Mesendoderm (in vitro differentiated cells): ENCODE measurements at regions not wholly inside any gene's neighbourhood (a gene's known extent, or its start where the extent isn't known, plus 50 kb on each side); places are given as distances from the start of the nearest gene placed in this dataset.
"Not testable (repeated sequence)": the region's sequence is repeated elsewhere in the genome, so short reads cannot be mapped to it uniquely, and the experiment has no call there.

ENCODE experiments used
- DNase-seq: peaks from one replicate; pipeline ENCODE4 v3.0.0; 2013
- H2AK5ac ChIP-seq: 2 replicates; pipeline ENCODE4 v1.6.1; 2013; ENCODE audit warnings: low read length, inconsistent platforms
- H2BK120ac ChIP-seq: 2 replicates; pipeline ENCODE4 v1.6.1; 2013; ENCODE audit warnings: low read depth, mild to moderate bottlenecking, low read length, moderate library complexity, mixed read lengths
- H2BK15ac ChIP-seq: replicated peaks from 2 replicates; pipeline ENCODE4 v1.6.1; 2013; ENCODE audit warnings: low read depth, mild to moderate bottlenecking, moderate library complexity
- H2BK5ac ChIP-seq: 2 replicates; pipeline ENCODE4 v1.6.1; 2013; ENCODE audit warnings: low read length, inconsistent platforms
- H3K18ac ChIP-seq: 2 replicates; pipeline ENCODE4 v1.6.1; 2013; ENCODE audit warnings: mild to moderate bottlenecking, low read length, mixed read lengths
- H3K23ac ChIP-seq: one replicate; pipeline ENCODE4 v1.6.1; 2013; ENCODE audit warnings: low read length
- H3K27ac ChIP-seq: 2 replicates; pipeline ENCODE4 v1.5.1; 2013; ENCODE audit warnings: low read depth, mild to moderate bottlenecking, inconsistent platforms, low read length, moderate library complexity
- H3K27me3 ChIP-seq: 2 replicates; pipeline ENCODE4 v1.6.1; 2013; ENCODE audit warnings: low read length, control low read depth, mild to moderate bottlenecking, inconsistent platforms; ENCODE audit not compliant: insufficient read depth, poor library complexity
- H3K36me3 ChIP-seq: 2 replicates; pipeline ENCODE4 v1.6.1; 2013; ENCODE audit warnings: low read length, inconsistent platforms; ENCODE audit not compliant: control insufficient read depth, insufficient read depth
- H3K4ac ChIP-seq: one replicate; pipeline ENCODE4 v1.6.1; 2013; ENCODE audit warnings: low read depth, mild to moderate bottlenecking, low read length, moderate library complexity
- H3K4me1 ChIP-seq: 2 replicates; pipeline ENCODE4 v1.6.1; 2013; ENCODE audit warnings: low read depth, low read length, inconsistent platforms; ENCODE audit not compliant: control insufficient read depth
- H3K4me2 ChIP-seq: 2 replicates; pipeline ENCODE4 v1.6.1; 2013; ENCODE audit warnings: low read length
- H3K4me3 ChIP-seq: 2 replicates; pipeline ENCODE4 v1.5.1; 2013; ENCODE audit warnings: mild to moderate bottlenecking, low read length
- H3K56ac ChIP-seq: one replicate; pipeline ENCODE4 v1.6.1; 2013; ENCODE audit warnings: low read length
- H3K79me1 ChIP-seq: 2 replicates; pipeline ENCODE4 v1.6.1; 2013; ENCODE audit warnings: low read length, inconsistent platforms
- H3K79me2 ChIP-seq: 2 replicates; pipeline ENCODE4 v1.6.1; 2013; ENCODE audit warnings: mild to moderate bottlenecking, low read length; ENCODE audit not compliant: control insufficient read depth, insufficient read depth
- H3K9ac ChIP-seq: 2 replicates; pipeline ENCODE4 v1.6.1; 2013; ENCODE audit warnings: low read length, inconsistent platforms
- H4K5ac ChIP-seq: one replicate; pipeline ENCODE4 v1.6.1; 2013; ENCODE audit warnings: low read length
- H4K8ac ChIP-seq: one replicate; pipeline ENCODE4 v1.6.1; 2013; ENCODE audit warnings: low read depth, mild to moderate bottlenecking, control low read depth, low read length, moderate library complexity
- WGBS: extraction: QIAGEN DNeasy Blood & Tissue Kit; methylation state at CpG from one replicate; pipeline ENCODE4 v1.1.7; 2013; ENCODE audit warnings: low lambda C conversion rate, missing lambda C conversion rate; ENCODE audit not compliant: insufficient coverage; ENCODE audit errors: extremely low coverage; 5-methylcytosine and 5-hydroxymethylcytosine counted together

DNA sequence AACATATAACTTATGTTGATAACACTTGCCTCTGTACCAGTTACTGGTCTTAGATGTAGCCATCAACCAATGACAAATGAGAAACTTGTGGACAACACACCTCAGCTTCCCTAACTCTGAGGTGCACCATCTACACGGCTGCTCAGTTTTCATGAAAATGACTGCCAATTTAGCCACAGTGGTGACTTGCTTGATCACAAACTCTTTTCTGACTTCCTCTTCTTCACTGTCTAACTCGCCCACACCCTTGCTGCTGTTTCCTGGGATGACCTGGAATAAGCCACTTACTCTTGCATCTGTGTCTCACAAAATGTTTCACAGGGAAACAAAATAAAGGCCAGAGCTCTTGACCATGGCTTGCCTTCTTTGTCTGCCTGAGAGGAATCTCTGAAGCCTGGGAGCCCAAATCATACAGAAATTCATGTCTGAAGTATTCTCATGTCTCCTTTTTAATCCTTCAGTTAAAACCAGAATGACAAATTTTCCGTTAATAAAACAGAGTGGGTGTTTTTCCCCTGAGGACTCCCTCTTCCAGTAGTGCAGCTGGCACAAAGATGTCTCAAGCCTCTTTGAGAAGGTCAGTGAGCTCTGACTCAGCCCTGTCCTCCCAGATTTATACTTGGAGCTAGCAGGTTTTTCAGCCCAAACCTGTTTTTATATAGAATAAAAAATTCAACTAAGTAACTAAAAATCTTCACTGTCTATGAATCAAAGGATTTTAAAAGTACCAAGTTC is 126.5 kb upstream of the PAM start:
- Histone ChIP-seq H3K27ac (no peak overlapping the region), H2BK15ac (no peak overlapping the region), H3K18ac (no peak overlapping the region), H3K4me1 (no peaks in the 10 kb centered on the region), H3K79me1 (no peaks in the 10 kb centered on the region), H3K9ac (no peak overlapping the region), H3K4me3 (no peak overlapping the region), H4K8ac (no peak overlapping the region), H2BK5ac (no peak overlapping the region), H4K5ac (no peak overlapping the region), H3K79me2 (no peaks in the 10 kb centered on the region), H3K4me2 (no peak overlapping the region), H3K27me3 (no peaks in the 10 kb centered on the region), H2BK120ac (no peak overlapping the region), H3K4ac (no peak overlapping the region), H3K56ac (no peak overlapping the region), H3K23ac (no peak overlapping the region), H3K36me3 (no peaks in the 10 kb centered on the region), H2AK5ac (no peak overlapping the region)
- DNase-seq, result no peak
- WGBS, result no CpG with 5 or more reads among the region's 3 CpGs

- H3K18ac ChIP-seq, result no peak overlapping the region
- DNase-seq, result no peak
- H3K4me2 ChIP-seq, result no peak overlapping the region
- no peak overlapping the region for H3K4ac ChIP-seq
- H2BK15ac ChIP-seq, result no peak overlapping the region
- no peak overlapping the region for H3K4me3 ChIP-seq
- H3K79me1 ChIP-seq, result no peaks in the 10 kb centered on the region
- no peak overlapping the region for H3K27ac ChIP-seq
- H3K79me2 ChIP-seq, result no peaks in the 10 kb centered on the region
- no peaks in the 10 kb centered on the region for H3K36me3 ChIP-seq
- H4K8ac ChIP-seq, result no peak overlapping the region
- H3K27me3 ChIP-seq, result no peaks in the 10 kb centered on the region
- H3K4me1 ChIP-seq, result no peaks in the 10 kb centered on the region
- H3K56ac ChIP-seq, result no peak overlapping the region
- WGBS, result no CpG with 5 or more reads among the region's 4 CpGs
- H2AK5ac ChIP-seq, result no peak overlapping the region
- H4K5ac ChIP-seq, result no peak overlapping the region
- no peak overlapping the region for H3K9ac ChIP-seq
- H2BK120ac ChIP-seq, result no peak overlapping the region
- no peak overlapping the region for H2BK5ac ChIP-seq
- no peak overlapping the region for H3K23ac ChIP-seq
These were observed 125.1 kb upstream of the PAM start for GRCh38 chr5:102629827-102630605.

DNA sequence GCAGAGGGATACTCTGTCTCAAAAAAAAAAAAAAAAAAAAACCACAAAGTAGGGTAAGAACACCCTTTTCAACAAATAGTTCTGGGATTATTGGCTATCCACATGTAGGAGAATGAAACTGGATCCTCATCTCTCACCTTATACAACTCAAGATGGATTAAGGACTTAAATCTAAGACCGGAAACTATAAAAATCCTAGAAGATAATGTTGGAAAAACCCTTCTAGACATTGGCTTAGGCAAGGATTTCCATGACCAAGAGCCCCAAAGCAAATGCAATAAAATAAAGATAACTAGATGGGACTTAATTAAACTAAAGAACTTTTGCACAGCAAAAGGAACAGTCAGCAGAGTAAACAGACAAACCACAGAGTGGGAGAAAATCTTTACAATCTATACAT is 119.7 kb upstream of the PAM start:
- not testable (repeated sequence) for H3K4me2 ChIP-seq, H4K8ac ChIP-seq, H3K79me1 ChIP-seq, H3K4ac ChIP-seq, H3K23ac ChIP-seq, H3K4me3 ChIP-seq, H2BK5ac ChIP-seq, H2AK5ac ChIP-seq, H3K9ac ChIP-seq, H4K5ac ChIP-seq, H3K27me3 ChIP-seq, H3K79me2 ChIP-seq, H3K56ac ChIP-seq, H3K18ac ChIP-seq, DNase-seq, H3K27ac ChIP-seq, H3K36me3 ChIP-seq, H2BK120ac ChIP-seq, H3K4me1 ChIP-seq, H2BK15ac ChIP-seq
- WGBS, result no CpG with 5 or more reads among the region's 1 CpG

DNA sequence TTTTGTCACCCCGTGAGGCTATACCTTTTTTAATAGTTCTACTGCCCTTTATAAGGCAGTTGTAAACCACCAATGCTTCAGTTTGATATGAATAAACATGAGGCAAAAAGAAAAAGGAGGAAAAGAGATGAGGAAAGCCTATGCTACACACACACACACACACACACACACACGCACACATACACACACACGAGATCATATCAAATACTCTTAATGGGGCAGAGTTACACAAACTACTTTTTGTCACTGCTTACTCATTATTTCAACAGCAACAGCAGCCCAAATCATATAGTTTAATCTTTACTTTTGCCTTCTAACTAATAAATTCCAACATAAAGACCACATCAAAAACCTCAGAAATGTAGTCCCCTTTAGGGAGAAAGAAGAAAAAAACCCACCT is 116.8 kb upstream of the PAM start:
- H3K9ac ChIP-seq, result no peak overlapping the region
- DNase-seq, result no peak
- no CpG with 5 or more reads among the region's 3 CpGs for WGBS
- H4K5ac ChIP-seq, result no peak overlapping the region
- H3K4ac ChIP-seq, result no peak overlapping the region
- no peak overlapping the region for H2BK15ac ChIP-seq
- no peak overlapping the region for H2BK5ac ChIP-seq
- no peak overlapping the region for H3K4me3 ChIP-seq
- H2AK5ac ChIP-seq, result no peak overlapping the region
- no peak overlapping the region for H4K8ac ChIP-seq
- no peaks in the 10 kb centered on the region for H3K27me3 ChIP-seq
- H3K23ac ChIP-seq, result no peak overlapping the region
- H3K18ac ChIP-seq, result no peak overlapping the region
- no peak overlapping the region for H2BK120ac ChIP-seq
- H3K4me1 ChIP-seq, result no peaks in the 10 kb centered on the region
- H3K4me2 ChIP-seq, result no peak overlapping the region
- no peaks in the 10 kb centered on the region for H3K79me1 ChIP-seq
- no peak overlapping the region for H3K27ac ChIP-seq
- no peak overlapping the region for H3K56ac ChIP-seq
- no peaks in the 10 kb centered on the region for H3K79me2 ChIP-seq
- H3K36me3 ChIP-seq, result no peaks in the 10 kb centered on the region

GRCh38 chr5:102638912-102639652 is 116.0 kb upstream of the PAM start:
- WGBS, result no CpG with 5 or more reads among the region's 2 CpGs
- no peak overlapping the region for H3K18ac ChIP-seq
- H3K4me3 ChIP-seq, result no peak overlapping the region
- H2BK120ac ChIP-seq, result no peak overlapping the region
- no peak overlapping the region for H3K23ac ChIP-seq
- H4K5ac ChIP-seq, result no peak overlapping the region
- H4K8ac ChIP-seq, result no peak overlapping the region
- no peak overlapping the region for H3K27ac ChIP-seq
- H2AK5ac ChIP-seq, result no peak overlapping the region
- no peak for DNase-seq
- no peak overlapping the region for H3K56ac ChIP-seq
- H3K27me3 ChIP-seq, result no peaks in the 10 kb centered on the region
- H3K9ac ChIP-seq, result no peak overlapping the region
- H3K79me2 ChIP-seq, result no peaks in the 10 kb centered on the region
- no peak overlapping the region for H3K4ac ChIP-seq
- H2BK5ac ChIP-seq, result no peak overlapping the region
- H3K4me1 ChIP-seq, result no peaks in the 10 kb centered on the region
- H3K4me2 ChIP-seq, result no peak overlapping the region
- H3K36me3 ChIP-seq, result no peaks in the 10 kb centered on the region
- H2BK15ac ChIP-seq, result no peak overlapping the region
- no peaks in the 10 kb centered on the region for H3K79me1 ChIP-seq
